ENCODE measurements at regions not wholly inside any gene's neighbourhood (a gene's known extent, or its start where the extent isn't known, plus 50 kb on each side); places are given as distances from the start of the nearest gene placed in this dataset.

GRCh38 chr2:54396107-54396506 is 60.0 kb upstream of the SPTBN1 start:
- no peaks in the 10 kb centered on the region for H3K4me1 ChIP-seq (ENCODE audit: insufficient read depth)
- WGBS, 3 donors = 78 to 81% (median 79%) methylated on average over 7 of the region's 7 CpGs
- H3K36me3 ChIP-seq = no peaks in the 10 kb centered on the region
- no peaks in the 10 kb centered on the region for H3K9me3 ChIP-seq
- no peak for DNase-seq
- TF ChIP-seq EP300 (IDR thresholded peaks at IDR 0.05) = no peak
- no peak for TF ChIP-seq POLR2A (IDR thresholded peaks at IDR 0.05)
- TF ChIP-seq CTCF (IDR thresholded peaks at IDR 0.05) = no peak
- no peak overlapping the region for H3K4me3 ChIP-seq
- intact Hi-C loops (cut with DNase I) = no loop called here
- no peaks in the 10 kb centered on the region for H3K27me3 ChIP-seq
- H3K27ac ChIP-seq = no peak overlapping the region

GRCh38 chr2:54396798-54397197 is 59.3 kb upstream of the SPTBN1 start:
- intact Hi-C loops (cut with DNase I) = no loop called here
- WGBS, 3 donors = 96 to 98% (median 96%) methylated on average over 6 of the region's 6 CpGs
- H3K27ac ChIP-seq = no peak overlapping the region
- H3K4me1 ChIP-seq (ENCODE audit: insufficient read depth) = no peaks in the 10 kb centered on the region
- DNase-seq = no peak
- TF ChIP-seq CTCF (IDR thresholded peaks at IDR 0.05) (no peak), EP300 (IDR thresholded peaks at IDR 0.05) (no peak), POLR2A (IDR thresholded peaks at IDR 0.05) (no peak)
- H3K36me3 ChIP-seq = no peaks in the 10 kb centered on the region
- H3K27me3 ChIP-seq = no peaks in the 10 kb centered on the region
- H3K9me3 ChIP-seq = no peaks in the 10 kb centered on the region
- H3K4me3 ChIP-seq = no peak overlapping the region

GRCh38 chr2:54397426-54397825 is 58.7 kb upstream of the SPTBN1 start:
- no peaks in the 10 kb centered on the region for H3K9me3 ChIP-seq
- 41 to 89% (median 71%) methylated on average over 2 of the region's 2 CpGs for WGBS, 3 donors
- H3K4me3 ChIP-seq = no peak overlapping the region
- no peak for DNase-seq
- TF ChIP-seq POLR2A (IDR thresholded peaks at IDR 0.05) = no peak
- no peak for TF ChIP-seq CTCF (IDR thresholded peaks at IDR 0.05)
- TF ChIP-seq EP300 (IDR thresholded peaks at IDR 0.05) = no peak
- H3K27ac ChIP-seq = no peak overlapping the region
- no peaks in the 10 kb centered on the region for H3K36me3 ChIP-seq
- no peaks in the 10 kb centered on the region for H3K27me3 ChIP-seq
- H3K4me1 ChIP-seq (ENCODE audit: insufficient read depth) = peaks cover 2% of the 10 kb centered on the region
- intact Hi-C loops (cut with DNase I) = no loop called here

GRCh38 chr2:54401554-54401953 is 54.6 kb upstream of the SPTBN1 start:
- peak overlapping the region in 1 of 2 donors; percentile 45 for H3K27ac ChIP-seq
- H3K4me1 ChIP-seq (ENCODE audit: insufficient read depth) = peaks cover 3% of the 10 kb centered on the region
- H3K9me3 ChIP-seq = no peaks in the 10 kb centered on the region
- no peaks in the 10 kb centered on the region for H3K27me3 ChIP-seq
- no peaks in the 10 kb centered on the region for H3K36me3 ChIP-seq
- DNase-seq = no peak
- H3K4me3 ChIP-seq = no peak overlapping the region
- intact Hi-C loops (cut with DNase I) = no loop called here
- no peak for TF ChIP-seq CTCF (IDR thresholded peaks at IDR 0.05)
- no peak for TF ChIP-seq EP300 (IDR thresholded peaks at IDR 0.05)
- TF ChIP-seq POLR2A (IDR thresholded peaks at IDR 0.05) = no peak

- Histone ChIP-seq H3K27ac (peak overlapping the region; percentile 25 to 45), H3K27me3 (no peaks in the 10 kb centered on the region), H3K4me1 (ENCODE audit: insufficient read depth) (peaks cover 3% of the 10 kb centered on the region), H3K9me3 (no peaks in the 10 kb centered on the region), H3K4me3 (no peak overlapping the region), H3K36me3 (no peaks in the 10 kb centered on the region)
- no peak for TF ChIP-seq EP300 (IDR thresholded peaks at IDR 0.05)
- TF ChIP-seq POLR2A (IDR thresholded peaks at IDR 0.05) = no peak
- TF ChIP-seq CTCF (IDR thresholded peaks at IDR 0.05) = no peak
- peak; percentile 78 to 90 (median 84) for DNase-seq
- 8 to 30% (median 19%) methylated on average over 5 of the region's 5 CpGs for WGBS, 3 donors
- intact Hi-C loops (cut with DNase I) = no loop called here
These were observed 53.8 kb upstream of the SPTBN1 start for GRCh38 chr2:54402350-54402749.

All from ovary (tissue), 7 donors.